Activated CD4-positive, alpha-beta T cell treated with anti-CD3 and anti-CD28 coated beads, Interleukin-2, amount 50 U/mL, for 48 hours (primary cell): ENCODE measurements at regions not wholly inside any gene's neighbourhood (a gene's known extent, or its start where the extent isn't known, plus 50 kb on each side); places are given as distances from the start of the nearest gene placed in this dataset.

Experiments used
- DNase-seq, 2 experiments: peaks; one replicate each; pipeline ENCODE4 v3.0.0-alpha.2; 2020

DNA sequence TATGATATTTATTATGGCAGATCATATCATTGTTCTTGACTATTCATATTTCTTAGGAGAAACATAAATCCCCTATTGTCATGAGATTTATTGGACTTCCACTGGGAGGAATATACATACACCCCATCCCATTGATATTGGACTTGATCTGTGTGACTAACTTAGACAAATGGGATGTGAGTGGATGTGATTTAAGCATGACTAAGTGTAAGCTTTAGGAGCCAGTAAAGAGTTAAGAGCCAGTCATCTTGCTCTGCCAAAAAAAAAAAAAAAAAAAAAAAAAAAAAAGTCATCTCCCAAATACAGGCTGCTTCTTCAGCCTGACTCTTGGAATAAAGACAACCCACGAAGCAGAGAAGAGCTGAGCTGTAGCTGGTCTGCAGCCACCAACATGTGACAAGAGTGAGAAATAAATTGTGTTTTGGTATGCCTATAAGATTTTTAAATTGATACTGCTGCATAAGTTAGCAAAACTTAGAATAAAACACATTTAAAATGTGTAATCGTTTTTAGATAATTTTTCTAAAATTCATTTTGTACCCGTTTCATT, 595.0 kb upstream of the LRRC4C start:
- DNase-seq: no peak

DNA sequence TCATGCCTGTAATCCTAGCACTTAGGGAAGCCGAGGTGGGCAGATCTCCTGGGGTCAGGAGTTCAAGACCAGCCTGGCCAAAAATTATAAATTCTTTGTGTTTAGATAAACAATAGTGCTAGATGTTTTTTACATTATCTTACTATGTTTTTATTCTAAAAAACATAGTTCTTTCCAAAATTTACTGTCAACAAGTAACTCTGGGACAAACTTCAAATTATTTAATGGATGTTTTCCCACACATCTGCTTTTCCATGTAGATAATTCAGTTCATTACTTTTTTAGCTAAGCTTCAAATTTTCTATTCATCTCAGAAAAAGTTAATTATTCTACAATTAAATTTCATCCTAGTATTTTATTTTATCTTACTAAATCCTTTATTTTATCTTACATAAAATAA, 596.2 kb upstream of the LRRC4C start:
- no peak for DNase-seq

DNA sequence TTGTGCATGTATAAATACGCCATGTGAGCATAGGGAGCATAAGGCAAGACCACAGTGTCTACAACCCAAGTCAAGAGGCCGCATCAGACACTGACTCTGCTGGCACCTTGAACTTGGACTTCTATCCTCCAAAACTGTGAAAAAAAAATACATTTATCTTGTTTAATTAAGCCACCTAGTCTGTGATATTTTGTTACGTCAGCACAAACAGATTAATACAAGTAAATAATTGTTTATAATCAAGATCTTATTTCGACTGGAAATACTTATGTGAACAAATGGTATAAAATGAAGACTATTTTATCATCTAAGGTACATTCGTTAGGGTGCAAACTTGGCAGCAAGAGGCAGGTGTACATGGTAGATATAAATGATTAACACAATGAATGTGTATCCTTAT, 599.3 kb upstream of the LRRC4C start:
- DNase-seq: no peak

DNA sequence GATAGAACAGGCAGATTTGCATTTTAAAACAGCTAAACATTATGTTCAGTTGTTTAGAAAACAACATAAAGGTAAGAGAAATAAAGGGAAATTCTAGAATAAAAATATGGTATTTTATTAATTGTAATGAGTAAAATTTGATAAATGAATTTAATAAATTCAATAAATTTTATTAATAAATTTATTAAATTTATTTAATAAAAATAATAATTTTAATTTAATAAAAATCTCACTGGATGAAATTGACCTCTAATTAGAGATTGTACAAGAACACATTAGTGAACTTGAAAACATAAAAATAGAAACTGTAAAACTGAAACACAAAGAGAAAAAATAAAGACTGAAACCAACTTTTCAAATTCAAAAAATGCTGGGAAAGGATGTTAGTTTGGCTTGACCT, 605.7 kb upstream of the LRRC4C start:
- no peak for DNase-seq

DNA sequence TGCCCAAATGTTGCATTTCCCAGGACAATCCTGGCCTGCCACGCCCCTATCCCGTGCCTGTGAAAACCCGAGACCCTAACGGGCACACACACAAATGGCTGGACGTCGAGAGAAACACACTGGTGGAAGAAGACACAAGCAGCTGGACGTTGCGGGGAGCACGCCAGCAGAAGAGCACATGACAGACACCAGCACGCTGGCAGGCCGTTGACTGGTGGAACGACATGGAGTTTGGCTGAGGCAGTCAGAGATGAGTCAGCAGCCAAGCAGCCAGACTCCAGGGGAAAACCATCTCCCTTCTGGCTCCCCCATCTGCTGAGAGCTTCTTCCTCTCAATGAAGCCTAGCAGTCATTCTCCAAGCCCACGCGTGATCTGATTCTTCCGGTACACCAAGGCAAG, 606.7 kb upstream of the LRRC4C start:
- no peak for DNase-seq

DNA sequence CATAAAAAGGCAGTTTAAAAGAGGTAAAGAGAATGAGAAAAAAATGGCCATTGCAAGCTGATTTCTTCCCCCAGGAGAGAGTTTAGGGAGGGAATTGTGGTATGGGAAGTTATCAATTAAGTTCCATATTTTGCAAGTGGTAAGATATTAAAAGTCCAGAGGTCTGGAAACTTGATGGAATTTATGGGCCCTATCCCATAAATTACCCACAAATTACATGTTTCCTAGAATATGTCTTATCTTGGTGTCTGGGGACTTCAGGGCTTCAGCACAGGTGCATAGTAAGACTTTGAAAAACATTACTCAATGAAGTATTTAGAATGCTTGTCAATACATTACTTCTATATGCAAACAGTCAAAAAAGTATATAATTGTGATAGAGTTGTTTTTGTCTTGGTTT, 614.9 kb upstream of the LRRC4C start:
- no peak for DNase-seq

DNA sequence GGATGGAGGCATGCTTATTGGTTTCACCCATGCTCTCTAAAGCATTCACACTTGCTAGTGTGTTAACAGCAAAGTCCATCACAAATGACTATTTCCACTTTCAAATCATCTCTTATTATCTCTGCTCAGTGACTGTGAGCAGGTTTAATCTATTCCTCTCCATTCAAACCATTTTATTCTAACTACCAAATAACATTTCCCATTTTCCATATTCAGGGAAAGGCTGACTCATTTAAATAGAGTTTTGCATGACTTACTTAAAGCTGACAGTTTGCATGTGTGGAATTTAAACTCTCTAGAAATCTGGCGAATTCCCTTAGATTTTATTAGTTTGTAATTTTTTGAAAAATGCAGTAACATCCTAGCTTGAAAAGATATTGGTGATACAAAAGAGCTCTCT, 615.7 kb upstream of the LRRC4C start:
- DNase-seq: no peak

DNA sequence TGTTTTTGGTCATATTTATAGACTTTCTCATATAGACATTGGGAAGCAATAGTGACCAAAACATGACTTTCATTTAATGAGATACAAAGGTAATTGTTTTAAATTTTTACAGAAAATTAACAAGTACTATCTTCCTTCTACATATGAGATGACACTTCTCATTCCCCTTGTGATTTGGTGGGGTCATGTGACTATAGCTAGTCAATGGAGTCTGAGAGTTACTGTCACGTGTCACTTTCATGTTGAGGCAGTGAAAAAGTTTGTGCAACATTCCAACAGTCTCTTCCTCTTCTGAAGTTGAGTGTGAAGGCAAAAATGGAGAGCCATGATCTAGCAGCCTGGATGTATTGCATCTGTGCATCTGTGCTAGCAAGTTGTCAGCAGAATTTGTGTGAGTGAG, 618.3 kb upstream of the LRRC4C start:
- no peak for DNase-seq

DNA sequence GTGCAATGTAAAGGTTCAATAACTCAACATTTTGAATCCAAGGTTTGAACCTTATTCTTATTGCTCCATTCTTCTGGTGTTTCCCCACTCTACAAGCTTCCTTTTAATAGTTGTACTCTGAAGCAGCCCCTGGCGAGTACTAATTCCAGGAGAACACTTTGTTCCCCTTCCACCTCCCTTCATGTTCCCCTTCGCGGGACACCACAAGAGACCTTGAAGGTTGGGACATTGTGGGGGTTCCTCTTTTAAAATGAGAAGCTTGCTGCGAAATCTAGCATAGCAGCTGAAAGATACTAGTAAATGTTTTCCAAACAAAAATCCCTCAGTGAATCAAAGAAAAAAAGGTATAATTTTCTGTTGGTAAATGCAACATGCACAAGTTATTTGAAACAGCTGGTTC, 626.3 kb upstream of the LRRC4C start:
- DNase-seq: no peak

DNA sequence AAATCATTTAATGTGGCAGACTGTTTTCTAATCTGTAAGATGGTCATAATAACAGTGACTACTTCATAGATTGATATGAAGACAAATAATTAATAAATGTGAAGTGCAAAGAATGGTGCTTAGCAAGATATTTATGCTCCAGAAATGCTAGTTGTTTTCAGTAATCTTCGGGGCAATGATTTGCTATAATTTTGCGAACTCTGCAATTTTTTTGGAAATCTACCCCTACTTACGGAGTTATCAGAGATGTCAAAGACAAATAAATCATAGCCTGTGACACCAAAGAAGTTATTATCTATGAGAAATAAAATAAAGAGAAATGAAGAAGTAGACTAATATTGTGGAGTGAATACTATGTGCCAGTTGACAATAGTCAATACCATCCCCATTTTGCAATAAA, 634.1 kb upstream of the LRRC4C start:
- no peak for DNase-seq

DNA sequence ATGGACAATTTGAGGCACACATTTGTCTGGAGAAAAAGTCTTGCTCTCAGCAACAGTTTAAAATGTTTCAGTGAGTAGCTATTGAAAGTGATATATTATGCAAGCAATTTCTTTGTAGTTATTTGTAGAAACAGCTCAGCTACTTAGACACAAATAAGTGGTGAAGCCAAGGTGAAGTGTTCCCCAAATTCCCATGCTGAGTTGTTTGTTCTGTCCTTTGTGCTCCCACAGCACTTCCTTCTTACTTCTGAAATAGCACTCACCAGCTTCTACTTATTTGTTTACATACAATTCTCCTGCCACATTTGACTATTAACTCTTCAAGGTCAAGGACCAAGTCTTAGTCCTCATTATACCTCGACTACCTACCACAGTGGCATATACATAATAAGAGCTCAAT, 638.6 kb upstream of the LRRC4C start:
- no peak for DNase-seq

DNA sequence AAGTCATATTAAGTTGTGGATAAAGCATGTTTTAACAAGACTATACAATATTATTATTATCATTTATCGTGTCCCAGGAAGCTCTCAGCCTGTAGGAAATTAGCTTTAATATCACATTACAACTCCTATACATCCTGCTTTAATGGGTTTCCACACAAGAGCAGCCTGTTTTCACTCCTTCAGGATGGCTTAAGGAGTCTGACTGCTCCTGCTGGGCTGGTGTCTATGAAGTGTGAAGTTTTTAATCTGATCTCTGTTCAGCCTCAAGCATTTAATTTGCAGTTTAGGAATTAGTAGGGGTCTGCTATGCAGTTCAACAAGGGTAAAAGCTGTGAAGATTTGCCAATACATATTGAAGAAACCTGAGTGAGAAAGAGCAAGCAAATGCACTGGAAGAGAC, 653.4 kb upstream of the LRRC4C start:
- DNase-seq: no peak

DNA sequence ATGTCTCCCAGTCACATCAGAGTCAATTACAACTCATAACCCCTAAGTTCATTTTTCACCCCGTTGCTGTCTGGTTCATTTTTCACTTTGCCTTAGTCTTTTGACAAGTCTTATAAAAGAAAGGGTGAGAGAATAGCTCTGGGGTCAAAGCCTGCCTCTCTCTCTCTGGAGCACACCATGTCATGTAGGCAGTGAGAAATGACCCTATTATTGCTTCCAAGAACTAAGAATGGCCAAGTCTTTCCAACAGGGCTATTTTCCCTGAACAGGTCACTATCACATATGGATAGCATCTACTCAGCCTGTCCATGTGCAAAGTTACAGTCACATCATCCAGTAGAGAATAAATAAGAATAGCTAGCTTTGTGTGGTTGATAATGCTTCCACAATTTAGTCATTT, 655.5 kb upstream of the LRRC4C start:
- DNase-seq: no peak

DNA sequence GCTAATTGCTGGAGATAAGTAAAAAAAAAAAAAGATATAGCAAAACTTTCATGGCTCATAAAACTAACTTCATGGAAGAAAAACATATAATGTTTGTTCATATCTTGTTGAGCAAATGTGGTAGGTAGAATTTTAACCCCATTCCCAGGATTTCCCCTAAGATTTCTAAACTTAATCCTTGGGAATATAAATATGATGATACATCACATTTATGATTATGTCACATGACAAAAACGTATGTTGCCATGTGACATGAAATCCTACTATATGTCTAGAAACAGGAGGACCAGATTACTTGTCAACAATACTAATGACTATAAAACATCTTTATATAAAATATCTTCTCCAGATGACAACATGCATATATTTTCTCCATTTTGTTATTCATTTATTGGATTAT, 679.0 kb upstream of the LRRC4C start:
- no peak for DNase-seq

DNA sequence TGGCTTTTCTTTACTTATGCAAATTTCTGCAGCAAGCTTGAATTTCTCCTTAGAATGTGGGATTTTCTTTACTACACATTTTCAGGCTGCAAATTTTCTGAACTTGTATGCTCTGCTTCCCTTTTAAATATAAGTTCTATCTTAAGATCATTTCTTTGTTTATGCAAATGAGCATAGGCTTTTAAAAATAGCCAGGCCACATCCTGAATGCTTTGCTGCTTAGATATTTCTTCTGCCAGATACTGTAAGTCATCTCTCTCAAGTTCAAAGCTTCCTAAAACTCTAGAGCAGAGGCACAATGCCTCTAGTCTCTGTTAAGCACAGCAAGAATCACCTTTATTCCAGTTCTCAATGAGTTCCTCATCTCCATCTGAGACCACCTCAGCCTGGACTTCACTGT, 685.9 kb upstream of the LRRC4C start:
- no peak for DNase-seq

DNA sequence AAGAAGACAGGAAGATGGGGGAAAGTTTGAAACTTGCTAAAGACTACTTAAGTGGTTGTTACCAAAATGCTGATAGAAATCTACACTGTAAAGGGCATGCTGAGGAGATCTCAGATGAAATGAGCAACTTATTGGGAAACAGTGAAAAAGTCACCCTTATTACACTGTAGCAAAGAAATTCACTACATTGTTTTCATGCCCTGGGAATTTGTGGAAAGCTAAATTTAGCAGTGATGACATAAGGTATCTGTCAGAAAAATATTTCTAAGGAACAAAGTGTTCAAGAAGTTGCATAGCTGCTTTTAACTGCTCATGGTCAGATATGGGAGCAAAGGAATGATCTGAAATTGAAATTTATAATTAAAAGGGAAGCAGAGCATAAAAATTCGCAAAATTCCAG, 702.4 kb upstream of the LRRC4C start:
- DNase-seq: no peak

DNA sequence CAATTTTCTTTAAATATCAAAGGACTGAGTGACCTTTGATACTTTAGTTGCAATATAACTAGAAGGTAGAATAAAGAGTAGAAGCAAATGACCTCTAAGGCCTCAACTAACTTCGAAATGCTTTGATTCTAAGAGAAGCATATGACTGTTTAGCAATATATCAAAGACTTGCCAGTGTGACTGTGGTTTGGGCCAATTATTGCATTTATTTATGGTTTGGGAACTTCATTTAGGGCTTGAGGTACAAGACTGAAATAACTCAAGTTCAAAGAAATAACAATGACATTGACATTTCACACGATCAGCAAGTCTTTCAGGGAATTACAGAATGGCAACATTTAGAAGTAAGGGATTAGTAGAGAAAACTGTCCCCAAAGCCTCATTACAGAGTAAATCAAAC, 709.7 kb upstream of the LRRC4C start:
- DNase-seq: no peak

DNA sequence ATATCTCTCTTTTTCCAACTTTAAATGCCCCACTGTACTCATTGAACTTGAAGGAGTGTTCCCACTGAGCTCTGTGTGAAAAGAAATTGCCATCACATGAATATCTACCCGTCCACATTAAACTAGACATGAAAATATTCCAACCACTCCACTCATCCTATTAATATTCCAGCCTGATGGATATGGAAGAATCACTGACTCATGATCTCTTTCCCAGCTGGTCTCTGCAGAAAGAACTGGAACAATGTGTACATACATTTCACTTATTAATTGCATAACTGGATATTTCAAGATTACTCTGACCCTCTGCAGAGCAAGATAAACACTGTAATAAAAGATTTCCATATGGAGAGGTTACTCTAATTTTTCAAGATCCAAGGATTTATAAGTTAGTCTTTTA, 711.1 kb upstream of the LRRC4C start:
- no peak for DNase-seq

DNA sequence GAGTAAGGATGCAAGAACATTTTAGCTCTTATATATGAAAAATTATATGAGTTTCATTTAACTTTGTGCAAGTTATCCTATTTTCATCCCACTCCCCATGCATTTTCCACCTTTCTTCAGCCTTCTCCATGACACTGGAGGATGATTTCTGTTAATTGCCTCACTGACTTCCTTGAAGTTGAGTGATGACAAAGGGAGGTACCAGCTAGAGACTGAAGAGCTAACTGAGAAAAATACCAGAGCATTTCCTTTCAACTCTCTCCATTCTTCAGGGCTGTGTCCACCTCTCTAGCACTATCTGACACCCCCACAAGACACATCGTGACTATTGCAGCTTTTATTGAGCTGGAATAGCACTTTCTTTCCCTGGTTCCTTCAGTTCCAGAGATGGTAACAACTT, 711.6 kb upstream of the LRRC4C start:
- DNase-seq: no peak

DNA sequence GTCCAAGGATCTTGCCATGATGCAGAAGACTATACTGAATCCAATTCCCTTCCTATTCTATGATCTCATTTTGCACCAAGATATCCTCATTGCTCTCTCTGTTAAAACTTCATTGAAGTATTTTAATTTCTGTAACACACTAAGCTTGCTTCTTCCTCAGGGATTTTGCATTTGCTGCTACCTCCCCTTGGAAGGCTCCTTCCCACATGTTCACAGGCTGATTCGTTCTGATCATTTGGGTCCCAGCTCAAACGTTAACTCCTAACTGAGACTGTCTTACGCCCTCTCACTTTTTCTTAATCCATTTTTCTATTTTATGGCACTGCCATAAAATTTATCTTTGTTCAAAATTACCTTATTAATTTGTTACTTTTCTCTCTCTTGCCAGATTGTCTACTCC, 713.0 kb upstream of the LRRC4C start:
- no peak for DNase-seq

DNA sequence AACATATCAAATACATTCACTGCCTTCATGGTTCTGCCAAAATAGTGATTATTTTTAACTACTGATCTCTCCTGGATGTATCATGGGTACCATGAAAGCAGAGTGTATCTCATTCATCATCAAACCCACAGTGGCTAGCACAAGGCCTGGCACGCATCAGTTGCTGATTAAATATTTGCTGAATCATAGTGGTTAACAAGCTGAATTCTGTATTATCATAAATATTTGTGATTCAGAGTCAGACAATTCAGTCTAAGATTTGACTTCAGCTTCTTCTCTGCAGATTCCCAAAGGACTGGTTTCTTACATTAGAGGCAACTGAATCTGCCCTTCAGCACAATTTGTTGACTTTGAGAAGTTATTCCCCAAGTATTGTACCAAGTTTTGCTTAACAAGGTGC, 715.8 kb upstream of the LRRC4C start:
- DNase-seq: no peak

DNA sequence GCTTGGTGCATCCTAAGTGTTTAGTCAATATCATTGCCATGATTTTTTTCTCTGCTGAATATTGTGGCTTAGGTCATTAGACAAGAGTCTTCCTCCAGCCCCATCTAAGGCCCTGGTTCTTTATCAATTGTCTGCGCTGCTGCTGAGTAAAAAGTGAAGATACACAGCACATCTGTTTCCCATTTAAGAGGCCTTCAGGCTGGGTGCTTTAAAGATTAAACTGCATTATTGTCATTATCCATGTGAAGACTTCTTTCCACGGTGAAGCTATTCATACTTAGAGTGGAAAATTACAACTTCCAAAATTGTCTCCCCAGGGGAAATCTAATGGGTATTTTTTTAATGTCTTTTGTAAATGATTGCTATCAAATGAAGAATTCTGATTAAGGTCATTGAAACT, 719.8 kb upstream of the LRRC4C start:
- DNase-seq: no peak

DNA sequence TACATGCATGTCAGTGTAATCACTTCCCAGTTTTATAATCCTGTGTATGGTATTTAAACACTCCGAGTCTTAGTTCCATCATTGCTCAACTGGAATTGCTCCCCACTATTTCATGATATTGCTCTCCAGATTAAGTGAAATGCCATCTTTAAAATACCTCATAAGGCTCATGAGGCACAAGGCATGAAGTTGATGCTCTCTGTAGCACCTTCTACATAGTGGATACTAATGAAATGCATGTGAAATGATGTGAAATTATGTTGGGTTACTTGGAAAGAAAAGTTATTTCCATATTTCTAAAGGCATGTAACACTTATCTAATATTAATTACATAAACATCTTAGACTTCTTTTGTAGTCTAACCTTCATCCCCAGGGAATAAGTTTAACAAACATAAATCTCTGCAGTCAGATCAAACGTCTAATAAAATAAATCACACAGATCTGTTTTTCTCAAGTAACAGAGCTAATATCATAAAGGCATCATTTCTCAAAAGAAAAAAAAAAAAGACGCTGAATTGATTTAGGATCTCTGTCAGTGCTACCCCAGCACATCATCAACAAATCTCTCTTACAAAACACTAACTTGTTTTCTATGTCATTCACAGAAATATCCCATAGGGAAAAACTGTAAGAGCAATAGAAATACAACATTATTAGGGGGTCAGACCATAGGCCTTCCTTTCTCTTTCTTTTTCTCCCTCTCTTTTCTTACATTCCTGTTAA, 736.0 kb upstream of the LRRC4C start:
- no peak for DNase-seq

DNA sequence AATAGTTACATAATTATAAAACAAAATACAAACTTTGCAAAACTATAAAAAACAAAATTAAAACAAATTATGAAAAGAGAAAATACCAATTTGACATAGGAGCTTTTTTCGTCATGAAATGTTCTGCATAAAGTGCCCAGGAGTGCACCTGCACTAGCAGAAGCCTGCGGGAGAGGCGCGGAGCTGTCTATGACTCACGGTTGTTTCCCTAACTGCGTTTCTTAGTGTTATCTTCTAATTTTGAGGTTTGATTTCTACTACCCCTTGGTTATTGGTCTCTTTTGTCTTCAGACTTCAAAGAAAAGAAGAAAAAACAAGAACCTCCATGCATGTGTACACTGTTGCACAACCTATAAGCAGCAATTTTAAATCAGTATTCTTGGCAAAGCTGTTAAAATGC, 740.9 kb upstream of the LRRC4C start:
- DNase-seq: no peak

DNA sequence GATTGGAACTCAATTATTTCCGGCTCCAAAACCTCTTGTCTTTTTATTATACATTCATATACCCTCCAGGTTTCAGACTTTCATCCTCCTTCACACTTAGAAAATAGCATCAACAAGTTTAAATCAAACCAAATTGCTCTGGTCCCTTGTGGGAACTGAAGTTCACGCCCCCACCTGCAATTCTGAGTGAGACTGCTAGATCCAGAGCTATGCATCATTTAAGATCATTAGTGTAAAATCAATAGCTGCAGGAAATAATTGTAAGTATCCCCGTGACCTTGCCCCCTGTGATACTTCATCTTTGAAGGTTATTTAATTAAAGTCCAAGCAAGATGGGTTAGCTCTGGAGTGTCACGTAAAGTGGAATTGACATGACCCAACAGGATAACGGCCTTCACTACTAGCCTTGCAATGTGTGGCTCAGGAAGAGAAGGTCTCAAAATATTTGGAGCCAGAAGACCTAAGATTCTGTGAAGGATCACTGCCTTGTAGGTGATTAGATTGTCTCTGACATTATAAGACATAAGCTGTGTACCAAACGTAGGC, 742.2 kb upstream of the LRRC4C start:
- DNase-seq: no peak
